LNCaP clone FGC (cell line): ENCODE measurements at regions not wholly inside any gene's neighbourhood (a gene's known extent, or its start where the extent isn't known, plus 50 kb on each side); places are given as distances from the start of the nearest gene placed in this dataset.

Experiments
- DNase-seq: peaks from one replicate; pipeline ENCODE4 v3.0.0-alpha.2; 2011; ENCODE audit warnings: low read depth
- H3K4me3 ChIP-seq: 2 replicates; pipeline ENCODE4 v1.5.1; 2011; ENCODE audit warnings: mild to moderate bottlenecking, low read depth, low read length, control low read depth
- TF ChIP-seq, protein P1 (sequence below): IDR thresholded peaks from 2 replicates; pipeline ENCODE4 v1.5.1; 2012; ENCODE audit warnings: mild to moderate bottlenecking; ENCODE audit not compliant: control insufficient read depth, insufficient read depth; ENCODE audit errors: extremely low read depth

- TF ChIP-seq, protein P1, sequence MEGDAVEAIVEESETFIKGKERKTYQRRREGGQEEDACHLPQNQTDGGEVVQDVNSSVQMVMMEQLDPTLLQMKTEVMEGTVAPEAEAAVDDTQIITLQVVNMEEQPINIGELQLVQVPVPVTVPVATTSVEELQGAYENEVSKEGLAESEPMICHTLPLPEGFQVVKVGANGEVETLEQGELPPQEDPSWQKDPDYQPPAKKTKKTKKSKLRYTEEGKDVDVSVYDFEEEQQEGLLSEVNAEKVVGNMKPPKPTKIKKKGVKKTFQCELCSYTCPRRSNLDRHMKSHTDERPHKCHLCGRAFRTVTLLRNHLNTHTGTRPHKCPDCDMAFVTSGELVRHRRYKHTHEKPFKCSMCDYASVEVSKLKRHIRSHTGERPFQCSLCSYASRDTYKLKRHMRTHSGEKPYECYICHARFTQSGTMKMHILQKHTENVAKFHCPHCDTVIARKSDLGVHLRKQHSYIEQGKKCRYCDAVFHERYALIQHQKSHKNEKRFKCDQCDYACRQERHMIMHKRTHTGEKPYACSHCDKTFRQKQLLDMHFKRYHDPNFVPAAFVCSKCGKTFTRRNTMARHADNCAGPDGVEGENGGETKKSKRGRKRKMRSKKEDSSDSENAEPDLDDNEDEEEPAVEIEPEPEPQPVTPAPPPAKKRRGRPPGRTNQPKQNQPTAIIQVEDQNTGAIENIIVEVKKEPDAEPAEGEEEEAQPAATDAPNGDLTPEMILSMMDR = no peak
- no peak for DNase-seq
Observed at GRCh38 chr4:43224559-43224958, 332.0 kb downstream of the GRXCR1 start.

GRCh38 chr4:43233321-43233720 is 340.8 kb downstream of the GRXCR1 start:
- no peak overlapping the region for H3K4me3 ChIP-seq
- no peak for DNase-seq
- TF ChIP-seq, protein P1 = no peak

More at GRCh38 chr4:43224559-43224958, 332.0 kb downstream of the GRXCR1 start:
- no peak overlapping the region for H3K4me3 ChIP-seq

- TF ChIP-seq, protein P1 = no peak
- H3K4me3 ChIP-seq = no peak overlapping the region
- DNase-seq = no peak
Observed at GRCh38 chr4:43234626-43235415, 342.3 kb downstream of the GRXCR1 start.

DNA sequence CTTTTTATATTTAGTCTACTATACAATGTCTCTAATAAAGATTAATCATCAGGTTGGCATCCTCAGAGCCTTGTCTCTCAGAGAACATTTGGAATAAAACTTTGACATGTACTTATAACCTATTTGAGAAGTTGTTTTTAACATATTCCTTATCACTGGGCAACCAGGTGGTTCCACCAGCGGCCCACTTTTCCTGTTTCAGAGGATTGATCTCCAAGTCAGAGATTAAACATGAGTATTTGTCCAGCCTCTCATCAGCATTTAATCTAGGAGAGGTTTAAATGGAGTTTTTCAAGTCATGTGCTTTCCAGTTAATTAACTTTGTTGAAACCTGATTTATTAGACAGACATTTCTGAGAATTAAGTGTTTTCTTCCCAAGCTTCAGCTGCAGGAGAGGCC is 345.5 kb downstream of the GRXCR1 start:
- no peak overlapping the region for H3K4me3 ChIP-seq
- TF ChIP-seq, protein P1 = no peak
- no peak for DNase-seq

- TF ChIP-seq, protein P1 = no peak
- H3K4me3 ChIP-seq = no peak overlapping the region
- no peak for DNase-seq
Observed at GRCh38 chr4:43238585-43238984, 346.1 kb downstream of the GRXCR1 start.

- TF ChIP-seq, protein P1 = no peak
- DNase-seq = no peak
Observed at GRCh38 chr4:43241104-43241503, 348.6 kb downstream of the GRXCR1 start.

DNA sequence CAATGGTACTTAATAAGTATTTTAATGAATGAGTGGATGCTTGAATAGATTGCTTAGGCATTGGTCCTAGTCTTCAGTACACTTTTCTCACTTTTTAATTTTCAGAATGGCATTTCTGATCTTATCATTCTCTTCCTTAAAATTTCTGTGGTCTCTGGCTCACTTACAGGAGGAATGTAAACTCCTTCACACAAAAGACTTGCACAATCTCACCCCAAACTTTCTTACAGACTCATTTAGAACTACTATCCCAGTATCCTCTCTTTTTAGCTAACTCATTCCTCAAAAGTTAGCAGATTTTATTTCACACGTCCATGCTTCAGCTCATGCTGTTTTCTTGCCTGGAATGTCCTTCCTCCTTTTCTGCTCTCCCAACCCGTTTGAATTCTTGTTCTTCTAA is 350.1 kb downstream of the GRXCR1 start:
- TF ChIP-seq, protein P1 = no peak
- no peak overlapping the region for H3K4me3 ChIP-seq
- DNase-seq = no peak

More at GRCh38 chr4:43241104-43241503, 348.6 kb downstream of the GRXCR1 start:
- no peak overlapping the region for H3K4me3 ChIP-seq
